HEK293 (cell line): ENCODE measurements at regions not wholly inside any gene's neighbourhood (a gene's known extent, or its start where the extent isn't known, plus 50 kb on each side); places are given as distances from the start of the nearest gene placed in this dataset.

Experiments used
- CTCF ChIA-PET: fragments of 350-600 bp; formaldehyde crosslinking; extraction: SDS; loops from one replicate; lab custom pipeline; 2021; ENCODE audit warnings: antibody characterized with exemption; lab: Yijun Ruan, JAX
- POLR2A ChIA-PET: fragments of 300-600 bp; formaldehyde crosslinking; extraction: SDS; loops from one replicate; lab custom pipeline; 2020; ENCODE audit warnings: antibody characterized with exemption, inconsistent platforms; lab: Yijun Ruan, JAX
- H3K27ac ChIP-seq: fragments of 200-500 bp; sonication (Bioruptor generic); 2 replicates; pipeline ENCODE4 v1.5.1; 2014; ENCODE audit warnings: low read depth, low read length, control low read depth, inconsistent platforms; ENCODE audit errors: extremely low read depth
- H3K36me3 ChIP-seq, 2 experiments: fragments of 200-500 bp in 1 of 2; sonication (Bioruptor generic) in 1 of 2; 1 replicate in 1 of 2; 2 replicates in 1 of 2; pipeline ENCODE4 v1.5.1; 2014 to 2017; ENCODE audit warnings: inconsistent platforms in 2 of 2, low read length in 2 of 2; ENCODE audit not compliant: control insufficient read depth in 2 of 2, insufficient read depth in 1 of 2
- H3K4me1 ChIP-seq: fragments of 200-500 bp; sonication (Bioruptor generic); 2 replicates; pipeline ENCODE4 v1.5.1; 2014; ENCODE audit warnings: mild to moderate bottlenecking, low read length, inconsistent platforms; ENCODE audit not compliant: control insufficient read depth, insufficient read depth
- H3K4me3 ChIP-seq: 2 replicates; pipeline ENCODE4 v1.5.1; 2011; ENCODE audit warnings: low read depth, mild to moderate bottlenecking, control low read depth, low read length, moderate library complexity
- H3K9me3 ChIP-seq: fragments of 200-500 bp; sonication (Bioruptor generic); 2 replicates; pipeline ENCODE4 v1.5.1; 2014; ENCODE audit warnings: low read depth, low read length, inconsistent platforms; ENCODE audit not compliant: control insufficient read depth, insufficient read depth
- HOXA7 ChIP-seq: sonication (generic); formaldehyde crosslinking; IDR thresholded peaks from 2 replicates; pipeline ENCODE4 v1.8.1; 2022; ENCODE audit warnings: missing genetic modification reagents, borderline replicate concordance
- IKZF3 ChIP-seq: fragments of 450-650 bp; IDR thresholded peaks from 2 replicates; pipeline ENCODE4 v1.5.0; 2018; ENCODE audit warnings: missing biosample characterization, mild to moderate bottlenecking, missing genetic modification characterization, moderate library complexity
- KLF8 ChIP-seq: fragments of 450-650 bp; formaldehyde crosslinking; IDR thresholded peaks from 2 replicates; pipeline ENCODE4 v1.5.1; 2016; ENCODE audit warnings: missing biosample characterization, missing genetic modification characterization
- MYNN ChIP-seq: fragments of 450-650 bp; formaldehyde crosslinking; IDR thresholded peaks from 2 replicates; pipeline ENCODE4 v1.5.1; 2016; ENCODE audit warnings: missing biosample characterization, missing genetic modification characterization, borderline replicate concordance
- OSR2 ChIP-seq: fragments of 450-650 bp; formaldehyde crosslinking; IDR thresholded peaks from 2 replicates; pipeline ENCODE4 v1.5.1; 2016; ENCODE audit warnings: missing biosample characterization, missing genetic modification characterization
- RBAK ChIP-seq: fragments of 450-650 bp; formaldehyde crosslinking; IDR thresholded peaks from 2 replicates; pipeline ENCODE4 v1.5.1; 2016; ENCODE audit warnings: missing biosample characterization, missing genetic modification characterization
- ZNF223 ChIP-seq: fragments of 450-650 bp; formaldehyde crosslinking; IDR thresholded peaks from 2 replicates; pipeline ENCODE4 v1.5.1; 2016; ENCODE audit warnings: missing biosample characterization, missing genetic modification characterization
- ZNF544 ChIP-seq: fragments of 450-650 bp; formaldehyde crosslinking; IDR thresholded peaks from 2 replicates; pipeline ENCODE4 v1.5.0; 2017; ENCODE audit warnings: missing biosample characterization, missing genetic modification characterization
- ZNF548 ChIP-seq: fragments of 450-650 bp; formaldehyde crosslinking; IDR thresholded peaks from 2 replicates; pipeline ENCODE4 v1.5.1; 2016; ENCODE audit warnings: missing biosample characterization, missing genetic modification characterization
- ZNF610 ChIP-seq: fragments of 450-650 bp; formaldehyde crosslinking; IDR thresholded peaks from 2 replicates; pipeline ENCODE4 v1.5.1; 2016; ENCODE audit warnings: missing biosample characterization, missing genetic modification characterization, borderline replicate concordance
- ZNF670 ChIP-seq: fragments of 450-650 bp; formaldehyde crosslinking; IDR thresholded peaks from 2 replicates; pipeline ENCODE4 v1.5.1; 2016; ENCODE audit warnings: missing biosample characterization, missing genetic modification characterization, low read depth
- ZNF792 ChIP-seq: fragments of 450-650 bp; formaldehyde crosslinking; IDR thresholded peaks from 2 replicates; pipeline ENCODE4 v1.5.1; 2016; ENCODE audit warnings: missing biosample characterization, missing genetic modification characterization
- TF ChIP-seq, protein P1 (sequence below): fragments of 450-650 bp; formaldehyde crosslinking; IDR thresholded peaks from 2 replicates; pipeline ENCODE4 v1.5.1; 2016; ENCODE audit warnings: missing biosample characterization, missing genetic modification characterization, borderline replicate concordance
- TF ChIP-seq, protein P2 (sequence below): fragments of 450-650 bp; formaldehyde crosslinking; IDR thresholded peaks from 2 replicates; pipeline ENCODE4 v1.5.1; 2016; ENCODE audit warnings: missing biosample characterization, missing genetic modification characterization
- TF ChIP-seq, protein P3 (sequence below): fragments of 450-650 bp; formaldehyde crosslinking; IDR thresholded peaks from 2 replicates; pipeline ENCODE4 v1.5.1; 2016; ENCODE audit warnings: missing biosample characterization, missing genetic modification characterization, borderline replicate concordance
- TF ChIP-seq, protein P4 (sequence below): fragments of 450-650 bp; formaldehyde crosslinking; IDR thresholded peaks from 2 replicates; pipeline ENCODE4 v1.5.1; 2016; ENCODE audit warnings: missing biosample characterization, missing genetic modification characterization
- TF ChIP-seq, protein P5 (sequence below): fragments of 450-650 bp; formaldehyde crosslinking; IDR thresholded peaks from 2 replicates; pipeline ENCODE4 v1.5.1; 2016; ENCODE audit warnings: missing biosample characterization, missing genetic modification characterization

DNA sequence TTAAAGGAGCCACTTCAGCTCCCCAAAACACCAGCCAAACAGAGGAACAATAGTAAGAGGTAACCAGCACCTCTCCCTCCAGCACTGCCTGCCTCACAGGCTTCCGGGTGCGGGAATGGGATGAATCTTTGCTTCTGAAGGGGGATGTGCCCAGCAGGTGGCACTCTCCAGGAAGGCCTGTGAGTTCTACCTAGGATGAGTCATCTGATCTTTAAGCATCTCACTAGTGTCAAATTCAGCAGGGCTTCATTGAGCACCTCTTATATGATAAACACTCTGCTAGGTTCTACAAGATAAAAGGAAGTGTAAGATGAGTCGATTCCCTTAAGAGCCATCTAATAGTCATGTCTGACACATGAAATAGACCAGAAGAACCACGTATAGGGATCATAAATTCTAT, 237.4 kb upstream of the UMPS start (continued):
- TF ChIP-seq, protein P1, sequence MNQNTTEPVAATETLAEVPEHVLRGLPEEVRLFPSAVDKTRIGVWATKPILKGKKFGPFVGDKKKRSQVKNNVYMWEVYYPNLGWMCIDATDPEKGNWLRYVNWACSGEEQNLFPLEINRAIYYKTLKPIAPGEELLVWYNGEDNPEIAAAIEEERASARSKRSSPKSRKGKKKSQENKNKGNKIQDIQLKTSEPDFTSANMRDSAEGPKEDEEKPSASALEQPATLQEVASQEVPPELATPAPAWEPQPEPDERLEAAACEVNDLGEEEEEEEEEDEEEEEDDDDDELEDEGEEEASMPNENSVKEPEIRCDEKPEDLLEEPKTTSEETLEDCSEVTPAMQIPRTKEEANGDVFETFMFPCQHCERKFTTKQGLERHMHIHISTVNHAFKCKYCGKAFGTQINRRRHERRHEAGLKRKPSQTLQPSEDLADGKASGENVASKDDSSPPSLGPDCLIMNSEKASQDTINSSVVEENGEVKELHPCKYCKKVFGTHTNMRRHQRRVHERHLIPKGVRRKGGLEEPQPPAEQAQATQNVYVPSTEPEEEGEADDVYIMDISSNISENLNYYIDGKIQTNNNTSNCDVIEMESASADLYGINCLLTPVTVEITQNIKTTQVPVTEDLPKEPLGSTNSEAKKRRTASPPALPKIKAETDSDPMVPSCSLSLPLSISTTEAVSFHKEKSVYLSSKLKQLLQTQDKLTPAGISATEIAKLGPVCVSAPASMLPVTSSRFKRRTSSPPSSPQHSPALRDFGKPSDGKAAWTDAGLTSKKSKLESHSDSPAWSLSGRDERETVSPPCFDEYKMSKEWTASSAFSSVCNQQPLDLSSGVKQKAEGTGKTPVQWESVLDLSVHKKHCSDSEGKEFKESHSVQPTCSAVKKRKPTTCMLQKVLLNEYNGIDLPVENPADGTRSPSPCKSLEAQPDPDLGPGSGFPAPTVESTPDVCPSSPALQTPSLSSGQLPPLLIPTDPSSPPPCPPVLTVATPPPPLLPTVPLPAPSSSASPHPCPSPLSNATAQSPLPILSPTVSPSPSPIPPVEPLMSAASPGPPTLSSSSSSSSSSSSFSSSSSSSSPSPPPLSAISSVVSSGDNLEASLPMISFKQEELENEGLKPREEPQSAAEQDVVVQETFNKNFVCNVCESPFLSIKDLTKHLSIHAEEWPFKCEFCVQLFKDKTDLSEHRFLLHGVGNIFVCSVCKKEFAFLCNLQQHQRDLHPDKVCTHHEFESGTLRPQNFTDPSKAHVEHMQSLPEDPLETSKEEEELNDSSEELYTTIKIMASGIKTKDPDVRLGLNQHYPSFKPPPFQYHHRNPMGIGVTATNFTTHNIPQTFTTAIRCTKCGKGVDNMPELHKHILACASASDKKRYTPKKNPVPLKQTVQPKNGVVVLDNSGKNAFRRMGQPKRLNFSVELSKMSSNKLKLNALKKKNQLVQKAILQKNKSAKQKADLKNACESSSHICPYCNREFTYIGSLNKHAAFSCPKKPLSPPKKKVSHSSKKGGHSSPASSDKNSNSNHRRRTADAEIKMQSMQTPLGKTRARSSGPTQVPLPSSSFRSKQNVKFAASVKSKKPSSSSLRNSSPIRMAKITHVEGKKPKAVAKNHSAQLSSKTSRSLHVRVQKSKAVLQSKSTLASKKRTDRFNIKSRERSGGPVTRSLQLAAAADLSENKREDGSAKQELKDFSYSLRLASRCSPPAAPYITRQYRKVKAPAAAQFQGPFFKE (tag by site-specific recombination): no peak
- TF ChIP-seq, all 188 proteins: peak for 6

DNA sequence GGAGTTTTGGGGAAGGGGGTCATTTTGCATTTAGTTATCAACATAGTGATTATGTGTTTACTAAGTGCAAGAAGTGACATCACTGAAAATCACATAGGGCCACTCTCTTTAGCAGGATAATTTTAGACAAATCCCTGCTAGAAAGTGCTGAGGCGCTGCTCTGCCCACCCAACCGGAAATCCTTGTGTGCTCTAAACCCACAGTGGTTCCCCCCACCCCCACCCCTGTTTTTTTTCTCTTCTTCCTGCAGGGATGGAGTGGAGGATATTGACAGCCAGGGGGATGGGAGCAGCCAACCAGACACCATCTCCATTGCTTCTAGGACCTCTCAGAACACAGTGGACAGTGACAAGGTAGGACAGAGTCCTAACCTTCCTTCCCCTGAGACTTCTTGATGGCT, 234.2 kb upstream of the UMPS start:
- Histone ChIP-seq H3K9me3 (no peaks in the 10 kb centered on the region), H3K27ac (no peak overlapping the region), H3K36me3 (no peaks in the 10 kb centered on the region), H3K4me3 (no peak overlapping the region), H3K4me1 (no peaks in the 10 kb centered on the region)
- POLR2A ChIA-PET: no interaction called here
- TF ChIP-seq RBAK (no peak), OSR2 (tag by site-specific recombination) (no peak), ZNF610 (tag by site-specific recombination) (no peak), ZNF223 (tag by site-specific recombination) (no peak), IKZF3 (tag by site-specific recombination) (no peak), ZNF548 (no peak), KLF8 (tag by site-specific recombination) (no peak), ZNF544 (tag by site-specific recombination) (no peak), ZNF792 (tag by site-specific recombination) (no peak), MYNN (no peak), ZNF670 (tag by site-specific recombination) (no peak), HOXA7 (CRISPR knock-in tag) (no peak)
- TF ChIP-seq, protein P2, sequence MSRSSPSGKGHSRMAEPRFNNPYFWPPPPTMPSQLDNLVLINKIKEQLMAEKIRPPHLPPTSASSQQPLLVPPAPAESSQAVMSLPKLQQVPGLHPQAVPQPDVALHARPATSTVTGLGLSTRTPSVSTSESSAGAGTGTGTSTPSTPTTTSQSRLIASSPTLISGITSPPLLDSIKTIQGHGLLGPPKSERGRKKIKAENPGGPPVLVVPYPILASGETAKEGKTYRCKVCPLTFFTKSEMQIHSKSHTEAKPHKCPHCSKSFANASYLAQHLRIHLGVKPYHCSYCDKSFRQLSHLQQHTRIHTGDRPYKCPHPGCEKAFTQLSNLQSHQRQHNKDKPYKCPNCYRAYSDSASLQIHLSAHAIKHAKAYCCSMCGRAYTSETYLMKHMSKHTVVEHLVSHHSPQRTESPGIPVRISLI (tag by site-specific recombination): no peak
- TF ChIP-seq, protein P3, sequence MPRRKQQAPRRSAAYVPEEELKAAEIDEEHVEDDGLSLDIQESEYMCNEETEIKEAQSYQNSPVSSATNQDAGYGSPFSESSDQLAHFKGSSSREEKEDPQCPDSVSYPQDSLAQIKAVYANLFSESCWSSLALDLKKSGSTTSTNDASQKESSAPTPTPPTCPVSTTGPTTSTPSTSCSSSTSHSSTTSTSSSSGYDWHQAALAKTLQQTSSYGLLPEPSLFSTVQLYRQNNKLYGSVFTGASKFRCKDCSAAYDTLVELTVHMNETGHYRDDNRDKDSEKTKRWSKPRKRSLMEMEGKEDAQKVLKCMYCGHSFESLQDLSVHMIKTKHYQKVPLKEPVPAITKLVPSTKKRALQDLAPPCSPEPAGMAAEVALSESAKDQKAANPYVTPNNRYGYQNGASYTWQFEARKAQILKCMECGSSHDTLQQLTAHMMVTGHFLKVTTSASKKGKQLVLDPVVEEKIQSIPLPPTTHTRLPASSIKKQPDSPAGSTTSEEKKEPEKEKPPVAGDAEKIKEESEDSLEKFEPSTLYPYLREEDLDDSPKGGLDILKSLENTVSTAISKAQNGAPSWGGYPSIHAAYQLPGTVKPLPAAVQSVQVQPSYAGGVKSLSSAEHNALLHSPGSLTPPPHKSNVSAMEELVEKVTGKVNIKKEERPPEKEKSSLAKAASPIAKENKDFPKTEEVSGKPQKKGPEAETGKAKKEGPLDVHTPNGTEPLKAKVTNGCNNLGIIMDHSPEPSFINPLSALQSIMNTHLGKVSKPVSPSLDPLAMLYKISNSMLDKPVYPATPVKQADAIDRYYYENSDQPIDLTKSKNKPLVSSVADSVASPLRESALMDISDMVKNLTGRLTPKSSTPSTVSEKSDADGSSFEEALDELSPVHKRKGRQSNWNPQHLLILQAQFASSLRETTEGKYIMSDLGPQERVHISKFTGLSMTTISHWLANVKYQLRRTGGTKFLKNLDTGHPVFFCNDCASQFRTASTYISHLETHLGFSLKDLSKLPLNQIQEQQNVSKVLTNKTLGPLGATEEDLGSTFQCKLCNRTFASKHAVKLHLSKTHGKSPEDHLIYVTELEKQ (tag by site-specific recombination): no peak
- TF ChIP-seq, protein P4, sequence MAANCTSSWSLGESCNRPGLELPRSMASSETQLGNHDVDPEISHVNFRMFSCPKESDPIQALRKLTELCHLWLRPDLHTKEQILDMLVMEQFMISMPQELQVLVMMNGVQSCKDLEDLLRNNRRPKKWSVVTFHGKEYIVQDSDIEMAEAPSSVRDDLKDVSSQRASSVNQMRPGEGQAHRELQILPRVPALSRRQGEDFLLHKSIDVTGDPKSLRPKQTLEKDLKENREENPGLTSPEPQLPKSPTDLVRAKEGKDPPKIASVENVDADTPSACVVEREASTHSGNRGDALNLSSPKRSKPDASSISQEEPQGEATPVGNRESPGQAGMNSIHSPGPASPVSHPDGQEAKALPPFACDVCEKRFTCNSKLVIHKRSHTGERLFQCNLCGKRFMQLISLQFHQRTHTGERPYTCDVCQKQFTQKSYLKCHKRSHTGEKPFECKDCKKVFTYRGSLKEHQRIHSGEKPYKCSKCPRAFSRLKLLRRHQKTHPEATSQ: no peak
- TF ChIP-seq, protein P5, sequence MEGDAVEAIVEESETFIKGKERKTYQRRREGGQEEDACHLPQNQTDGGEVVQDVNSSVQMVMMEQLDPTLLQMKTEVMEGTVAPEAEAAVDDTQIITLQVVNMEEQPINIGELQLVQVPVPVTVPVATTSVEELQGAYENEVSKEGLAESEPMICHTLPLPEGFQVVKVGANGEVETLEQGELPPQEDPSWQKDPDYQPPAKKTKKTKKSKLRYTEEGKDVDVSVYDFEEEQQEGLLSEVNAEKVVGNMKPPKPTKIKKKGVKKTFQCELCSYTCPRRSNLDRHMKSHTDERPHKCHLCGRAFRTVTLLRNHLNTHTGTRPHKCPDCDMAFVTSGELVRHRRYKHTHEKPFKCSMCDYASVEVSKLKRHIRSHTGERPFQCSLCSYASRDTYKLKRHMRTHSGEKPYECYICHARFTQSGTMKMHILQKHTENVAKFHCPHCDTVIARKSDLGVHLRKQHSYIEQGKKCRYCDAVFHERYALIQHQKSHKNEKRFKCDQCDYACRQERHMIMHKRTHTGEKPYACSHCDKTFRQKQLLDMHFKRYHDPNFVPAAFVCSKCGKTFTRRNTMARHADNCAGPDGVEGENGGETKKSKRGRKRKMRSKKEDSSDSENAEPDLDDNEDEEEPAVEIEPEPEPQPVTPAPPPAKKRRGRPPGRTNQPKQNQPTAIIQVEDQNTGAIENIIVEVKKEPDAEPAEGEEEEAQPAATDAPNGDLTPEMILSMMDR (tag by site-specific recombination): no peak
- TF ChIP-seq, all 188 proteins: peak for 0
- CTCF ChIA-PET: interaction anchor here (0.6 kb wide), 1 partner anchor 74 kb away, joined by 4 read pairs; no protein-coding TSS in a partner anchor
